HG02885 (cell line): ENCODE measurements at regions not wholly inside any gene's neighbourhood (a gene's known extent, or its start where the extent isn't known, plus 50 kb on each side); places are given as distances from the start of the nearest gene placed in this dataset.
"Not testable (repeated sequence)": the region's sequence is repeated elsewhere in the genome, so short reads cannot be mapped to it uniquely, and the experiment has no call there.

Experiments used
- ATAC-seq: cut with Tn5 transposase; IDR thresholded peaks from one replicate; pipeline ENCODE4 v1.9.1; 2021; ENCODE audit warnings: mild to moderate bottlenecking; ENCODE audit not compliant: unreplicated experiment, poor library complexity

DNA sequence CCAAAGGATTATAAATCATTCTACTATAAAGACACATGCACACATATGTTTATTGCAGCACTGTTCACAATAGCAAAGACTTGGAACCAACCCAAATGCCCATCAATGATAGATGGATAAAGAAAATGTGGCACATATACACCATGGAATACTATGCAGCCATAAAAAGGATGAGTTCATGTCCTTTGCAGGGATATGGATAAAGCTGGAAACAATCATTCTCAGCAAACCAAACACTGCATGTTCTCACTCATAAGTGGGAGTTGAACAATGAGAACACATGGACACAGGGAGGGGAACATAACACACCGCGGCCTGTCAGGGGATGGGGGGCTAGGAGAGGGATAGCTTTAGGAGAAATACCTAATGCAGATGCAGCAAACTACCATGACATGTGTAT, 135.1 kb upstream of the PDE4B start:
- not testable (repeated sequence) for ATAC-seq

DNA sequence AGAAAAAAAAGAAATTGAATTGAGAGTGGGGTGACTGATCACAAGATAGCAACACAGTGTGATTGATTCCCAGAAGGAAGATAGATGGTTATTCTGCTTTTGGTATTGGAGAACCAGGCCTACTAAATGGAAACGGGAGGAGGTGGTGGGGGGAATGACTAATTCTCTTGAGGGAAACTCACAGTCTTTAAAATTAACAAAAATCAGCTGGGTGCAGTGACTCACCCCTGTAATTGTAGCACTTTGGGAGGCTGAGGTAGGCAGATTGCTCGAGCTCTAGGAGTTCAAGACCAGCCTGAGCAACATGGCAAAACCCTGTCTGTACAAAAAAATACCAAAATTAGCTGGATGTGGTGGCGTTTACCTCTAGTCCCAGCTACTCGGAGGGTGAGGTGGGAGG, 134.6 kb upstream of the PDE4B start:
- ATAC-seq = no peak

DNA sequence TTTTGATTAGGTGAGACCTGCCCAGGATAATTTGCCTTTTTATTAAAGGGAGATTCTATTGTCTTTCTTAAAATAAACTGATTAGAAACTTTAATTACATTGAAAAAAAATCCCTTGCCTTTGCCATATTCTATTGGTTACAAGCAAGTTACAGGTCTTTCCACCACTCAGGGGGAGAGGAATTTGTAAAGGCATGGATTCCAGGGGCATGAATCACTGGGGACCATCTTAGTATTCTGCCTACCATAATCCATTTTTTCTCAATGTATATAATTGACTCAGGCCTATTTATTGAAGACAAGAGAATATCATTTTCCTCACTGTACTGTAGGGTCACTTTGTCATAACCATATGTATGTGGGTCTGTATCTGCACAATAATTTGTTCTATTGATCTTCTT, 124.3 kb upstream of the PDE4B start:
- no peak for ATAC-seq

DNA sequence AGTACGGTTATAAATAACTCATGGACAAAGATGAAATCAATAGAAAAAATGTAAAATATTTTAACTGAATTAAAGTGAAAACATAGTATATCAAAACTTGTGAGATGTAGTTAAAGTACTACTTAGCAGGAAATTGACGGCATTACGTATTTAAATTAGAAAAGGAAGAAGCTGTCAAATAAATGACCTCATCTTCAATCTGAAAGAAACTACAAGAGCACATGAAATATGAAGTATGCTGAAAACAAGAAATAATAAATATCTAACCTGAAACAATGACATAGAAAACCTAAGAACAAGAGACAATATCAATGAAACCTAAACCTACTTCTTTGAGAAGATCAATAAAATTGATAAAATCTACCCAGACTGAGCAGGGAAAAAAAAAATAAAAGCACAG, 122.2 kb upstream of the PDE4B start:
- no peak for ATAC-seq

DNA sequence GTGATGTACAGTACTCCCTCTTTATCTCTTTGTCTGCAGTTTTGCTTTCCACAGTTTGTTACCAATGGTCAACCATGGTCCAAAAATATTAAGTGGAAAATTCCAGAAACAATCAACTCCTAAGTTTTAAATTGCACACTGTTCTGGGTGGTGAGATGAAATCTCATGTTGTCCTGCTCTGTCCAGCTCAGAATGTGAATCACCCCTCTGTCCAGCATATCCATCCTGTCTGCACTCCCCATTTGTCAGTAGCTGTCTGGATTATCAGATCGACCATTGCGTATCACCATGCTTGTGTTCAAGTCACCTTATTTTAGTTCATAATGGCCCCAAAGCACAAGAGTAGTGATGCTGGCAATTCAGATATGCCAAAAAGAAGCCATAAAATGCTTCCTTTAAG, 118.2 kb upstream of the PDE4B start:
- ATAC-seq = no peak

- no peak for ATAC-seq
These were observed 112.9 kb upstream of the PDE4B start for GRCh38 chr1:65679773-65680172.

DNA sequence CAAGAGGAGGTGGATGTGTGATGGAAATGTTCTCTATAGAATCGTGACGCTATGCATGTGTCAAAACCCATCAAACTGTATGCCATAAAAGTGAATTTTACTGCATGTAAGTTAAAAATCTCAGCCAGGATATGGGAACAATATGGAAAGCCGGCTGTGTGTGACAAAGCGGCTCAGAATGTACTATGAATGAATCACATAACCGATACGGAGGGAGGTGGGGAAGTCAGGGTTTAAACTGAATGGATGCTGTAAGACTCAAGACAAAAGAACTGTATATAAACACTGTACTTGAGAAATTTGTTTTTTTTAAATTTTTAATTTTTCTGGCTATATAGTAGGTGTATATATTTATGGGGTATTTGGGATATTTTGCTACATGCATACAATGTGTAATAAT, 111.6 kb upstream of the PDE4B start:
- no peak for ATAC-seq

- ATAC-seq = peak; percentile 94
These were observed 105.1 kb upstream of the PDE4B start for GRCh38 chr1:65687428-65688214.

GRCh38 chr1:65688215-65688566, 104.5 kb upstream of the PDE4B start:
- ATAC-seq = no peak

- no peak for ATAC-seq
These were observed 103.8 kb upstream of the PDE4B start for GRCh38 chr1:65688848-65689247.

DNA sequence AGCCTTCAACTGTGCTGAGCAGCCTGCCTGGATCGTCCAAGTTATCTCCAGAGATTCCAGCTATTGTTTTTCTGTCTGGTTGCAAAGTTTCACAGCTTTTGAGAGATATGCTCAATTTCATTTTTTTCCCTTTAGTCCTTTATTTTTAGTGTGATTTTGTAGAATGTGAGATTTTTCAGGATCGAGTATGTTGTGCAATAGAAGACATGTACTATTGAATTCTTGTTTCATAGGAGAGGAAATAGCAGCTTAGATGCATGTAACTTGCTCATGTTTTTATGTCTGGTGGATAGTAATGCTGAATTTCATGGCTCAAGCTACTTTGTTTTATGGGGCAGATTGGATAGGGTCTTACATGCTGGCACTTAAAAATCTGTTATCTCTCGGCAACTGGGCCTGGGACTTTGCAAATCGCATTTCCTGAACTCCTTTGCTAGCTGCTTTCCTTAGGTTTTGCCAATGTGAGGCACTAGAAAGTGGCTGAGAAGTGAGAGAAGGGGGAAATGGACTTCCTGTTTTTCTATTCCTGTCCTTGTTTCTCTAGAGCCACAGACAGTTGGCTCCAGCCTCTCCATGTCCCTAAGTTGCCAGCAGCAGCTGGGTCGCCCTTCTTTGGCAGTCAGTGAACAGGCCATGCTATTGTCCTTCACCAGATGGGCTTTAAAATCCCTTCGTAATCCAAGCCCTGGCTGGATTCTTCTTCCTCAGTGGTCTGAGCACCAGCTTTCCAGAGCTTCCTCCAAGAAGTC, 101.4 kb upstream of the PDE4B start:
- ATAC-seq = no peak

GRCh38 chr1:65691972-65692371, 100.7 kb upstream of the PDE4B start:
- no peak for ATAC-seq

DNA sequence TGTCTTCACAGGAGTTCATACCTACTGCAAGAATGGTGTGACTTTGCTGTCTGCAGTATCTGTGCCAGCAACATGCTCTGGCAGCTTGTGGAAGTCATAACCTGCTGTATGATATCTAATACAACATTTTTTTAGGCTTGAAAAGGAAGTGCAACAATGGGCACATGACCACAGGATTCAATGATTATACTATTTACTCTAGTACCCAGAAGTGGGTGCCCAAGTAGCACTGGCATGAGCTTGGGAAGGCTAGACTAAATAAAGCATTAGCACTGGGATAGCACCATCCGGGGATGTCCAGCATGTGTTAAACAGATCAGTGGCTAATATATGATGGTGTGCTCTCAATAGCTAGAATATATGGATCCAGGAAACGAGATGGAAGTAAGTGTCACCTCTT, 98.6 kb upstream of the PDE4B start:
- no peak for ATAC-seq

- no peak for ATAC-seq
These were observed 97.8 kb upstream of the PDE4B start for GRCh38 chr1:65694933-65695332.

GRCh38 chr1:65698590-65698989, 94.1 kb upstream of the PDE4B start:
- ATAC-seq = no peak

DNA sequence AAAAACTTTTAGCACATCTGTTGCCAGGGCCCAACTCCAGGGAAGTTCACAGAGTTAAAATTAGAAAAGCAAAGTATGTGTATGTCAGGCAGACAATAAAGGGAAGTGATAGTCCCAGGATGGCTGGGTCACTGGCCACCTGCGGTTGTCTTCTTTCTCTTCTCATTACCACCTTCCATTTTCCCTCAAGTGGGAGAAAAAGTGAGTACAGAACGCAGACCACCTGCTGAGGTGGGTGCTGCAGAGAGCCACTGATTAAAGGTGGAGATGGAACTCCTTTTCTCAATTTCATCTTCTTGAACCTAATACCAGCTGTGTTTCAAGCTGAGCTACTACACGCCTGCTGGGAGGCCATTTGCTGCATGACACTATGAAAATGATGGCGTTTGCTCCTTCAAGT, 88.8 kb upstream of the PDE4B start:
- no peak for ATAC-seq

DNA sequence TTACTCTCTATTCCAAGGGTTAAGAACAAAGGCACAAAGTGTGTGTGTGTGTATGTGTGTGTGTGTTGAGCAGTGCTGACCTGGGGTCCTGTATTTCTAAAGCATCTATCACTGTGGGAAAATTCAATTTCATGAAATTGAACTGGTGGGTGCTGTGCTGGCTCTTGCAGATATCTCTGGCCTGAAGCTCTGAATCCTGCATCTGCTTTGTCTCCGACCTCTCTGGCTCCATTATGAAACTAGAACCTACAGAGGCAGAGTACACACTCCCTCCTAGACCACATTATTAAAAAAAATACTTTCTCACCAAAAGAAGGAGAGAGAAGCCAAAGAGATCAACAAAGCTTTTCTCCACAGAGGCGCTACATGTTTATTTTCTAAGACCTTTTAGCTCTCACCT, 88.4 kb upstream of the PDE4B start:
- ATAC-seq = no peak

GRCh38 chr1:65717815-65718454, 74.8 kb upstream of the PDE4B start:
- ATAC-seq = no peak

- no peak for ATAC-seq
These were observed 73.3 kb upstream of the PDE4B start for GRCh38 chr1:65719391-65719790.

GRCh38 chr1:65722461-65722860, 70.2 kb upstream of the PDE4B start:
- no peak for ATAC-seq

- no peak for ATAC-seq
These were observed 68.5 kb upstream of the PDE4B start for GRCh38 chr1:65724151-65724550.

DNA sequence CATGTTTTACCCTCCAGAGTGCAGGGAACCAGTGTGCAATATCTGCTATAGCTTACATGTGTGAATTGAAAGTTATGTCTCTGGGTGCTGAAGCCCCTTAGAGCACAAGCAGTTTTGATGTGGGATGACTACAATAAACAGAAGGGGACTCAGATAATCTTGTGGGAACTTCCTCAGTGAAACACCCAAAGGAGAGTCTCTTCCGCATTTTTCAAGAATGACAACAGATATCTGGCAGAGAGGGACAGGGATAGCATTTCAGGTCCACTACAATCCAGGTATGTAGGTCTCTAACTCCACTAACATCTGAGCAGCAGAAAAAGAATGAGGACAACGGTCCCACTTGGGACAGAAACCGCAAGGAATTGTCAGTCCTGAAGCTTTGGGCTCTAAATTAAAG, 67.6 kb upstream of the PDE4B start:
- no peak for ATAC-seq
